ENCODE measurements at regions not wholly inside any gene's neighbourhood (a gene's known extent, or its start where the extent isn't known, plus 50 kb on each side); places are given as distances from the start of the nearest gene placed in this dataset.

- H3K79me2 ChIP-seq (ENCODE audit: insufficient read depth): no peaks in the 10 kb centered on the region
- H3K9ac ChIP-seq: no peak overlapping the region
- H3K4me3 ChIP-seq (ENCODE audit: low read depth in 2 of 2, low read length in 1 of 2): no peak overlapping the region
- H3K4me1 ChIP-seq (ENCODE audit: control insufficient read depth in 1 of 2, insufficient read depth in 2 of 2, low read depth in 1 of 2, low read length in 1 of 2): no peaks in the 10 kb centered on the region
- H3K27ac ChIP-seq (ENCODE audit: low read depth in 2 of 2, low read length in 1 of 2): no peak overlapping the region
- DNase-seq: no peak
- no peak overlapping the region for H2AFZ ChIP-seq (ENCODE audit: low read depth)
- no peaks in the 10 kb centered on the region for H3K36me3 ChIP-seq (replicated peaks in 1 of 2; ENCODE audit: control insufficient read depth in 1 of 2, insufficient read depth in 2 of 2, low read length in 1 of 2)
- H3K27me3 ChIP-seq (ENCODE audit: insufficient read depth): no peaks in the 10 kb centered on the region
- ChIA-PET CTCF (interaction anchor here (0.8 kb wide), 1 partner anchor 58 kb away, joined by 3 read pairs; no protein-coding TSS in a partner anchor), POLR2A (no interaction called here)
- no peaks in the 10 kb centered on the region for H4K20me1 ChIP-seq (ENCODE audit: insufficient read depth)
- TF ChIP-seq SIN3A (IDR thresholded peaks at IDR 0.05; ENCODE audit: borderline replicate concordance, low read depth, low read length) (no peak), MXI1 (IDR thresholded peaks at IDR 0.05; ENCODE audit: low read depth, low read length) (no peak), RXRA (IDR thresholded peaks at IDR 0.05; ENCODE audit: borderline replicate concordance, low read depth) (no peak), JUND (IDR thresholded peaks at IDR 0.05) (no peak), SMC3 (IDR thresholded peaks at IDR 0.05; ENCODE audit: low read depth, low read length) (no peak), PBX3 (IDR thresholded peaks at IDR 0.05) (no peak), TEAD4 (IDR thresholded peaks at IDR 0.05; ENCODE audit: borderline replicate concordance, insufficient read depth) (no peak), TCF12 (IDR thresholded peaks at IDR 0.05) (no peak), EP300 (IDR thresholded peaks at IDR 0.05; ENCODE audit: borderline replicate concordance in 1 of 2, low read depth in 1 of 2, low read length in 1 of 2) (no peak), RAD21 (IDR thresholded peaks at IDR 0.05; ENCODE audit: low read length) (no peak), FOXJ3 (CRISPR knock-in tag; IDR thresholded peaks at IDR 0.05) (no peak)
- TF ChIP-seq, protein P1, sequence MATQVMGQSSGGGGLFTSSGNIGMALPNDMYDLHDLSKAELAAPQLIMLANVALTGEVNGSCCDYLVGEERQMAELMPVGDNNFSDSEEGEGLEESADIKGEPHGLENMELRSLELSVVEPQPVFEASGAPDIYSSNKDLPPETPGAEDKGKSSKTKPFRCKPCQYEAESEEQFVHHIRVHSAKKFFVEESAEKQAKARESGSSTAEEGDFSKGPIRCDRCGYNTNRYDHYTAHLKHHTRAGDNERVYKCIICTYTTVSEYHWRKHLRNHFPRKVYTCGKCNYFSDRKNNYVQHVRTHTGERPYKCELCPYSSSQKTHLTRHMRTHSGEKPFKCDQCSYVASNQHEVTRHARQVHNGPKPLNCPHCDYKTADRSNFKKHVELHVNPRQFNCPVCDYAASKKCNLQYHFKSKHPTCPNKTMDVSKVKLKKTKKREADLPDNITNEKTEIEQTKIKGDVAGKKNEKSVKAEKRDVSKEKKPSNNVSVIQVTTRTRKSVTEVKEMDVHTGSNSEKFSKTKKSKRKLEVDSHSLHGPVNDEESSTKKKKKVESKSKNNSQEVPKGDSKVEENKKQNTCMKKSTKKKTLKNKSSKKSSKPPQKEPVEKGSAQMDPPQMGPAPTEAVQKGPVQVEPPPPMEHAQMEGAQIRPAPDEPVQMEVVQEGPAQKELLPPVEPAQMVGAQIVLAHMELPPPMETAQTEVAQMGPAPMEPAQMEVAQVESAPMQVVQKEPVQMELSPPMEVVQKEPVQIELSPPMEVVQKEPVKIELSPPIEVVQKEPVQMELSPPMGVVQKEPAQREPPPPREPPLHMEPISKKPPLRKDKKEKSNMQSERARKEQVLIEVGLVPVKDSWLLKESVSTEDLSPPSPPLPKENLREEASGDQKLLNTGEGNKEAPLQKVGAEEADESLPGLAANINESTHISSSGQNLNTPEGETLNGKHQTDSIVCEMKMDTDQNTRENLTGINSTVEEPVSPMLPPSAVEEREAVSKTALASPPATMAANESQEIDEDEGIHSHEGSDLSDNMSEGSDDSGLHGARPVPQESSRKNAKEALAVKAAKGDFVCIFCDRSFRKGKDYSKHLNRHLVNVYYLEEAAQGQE (IDR thresholded peaks at IDR 0.05; ENCODE audit: low read depth, low read length): no peak
- TF ChIP-seq, protein P2, sequence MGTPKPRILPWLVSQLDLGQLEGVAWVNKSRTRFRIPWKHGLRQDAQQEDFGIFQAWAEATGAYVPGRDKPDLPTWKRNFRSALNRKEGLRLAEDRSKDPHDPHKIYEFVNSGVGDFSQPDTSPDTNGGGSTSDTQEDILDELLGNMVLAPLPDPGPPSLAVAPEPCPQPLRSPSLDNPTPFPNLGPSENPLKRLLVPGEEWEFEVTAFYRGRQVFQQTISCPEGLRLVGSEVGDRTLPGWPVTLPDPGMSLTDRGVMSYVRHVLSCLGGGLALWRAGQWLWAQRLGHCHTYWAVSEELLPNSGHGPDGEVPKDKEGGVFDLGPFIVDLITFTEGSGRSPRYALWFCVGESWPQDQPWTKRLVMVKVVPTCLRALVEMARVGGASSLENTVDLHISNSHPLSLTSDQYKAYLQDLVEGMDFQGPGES (IDR thresholded peaks at IDR 0.05; ENCODE audit: low read depth, low read length): no peak
- TF ChIP-seq, protein P3, sequence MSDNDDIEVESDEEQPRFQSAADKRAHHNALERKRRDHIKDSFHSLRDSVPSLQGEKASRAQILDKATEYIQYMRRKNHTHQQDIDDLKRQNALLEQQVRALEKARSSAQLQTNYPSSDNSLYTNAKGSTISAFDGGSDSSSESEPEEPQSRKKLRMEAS (IDR thresholded peaks at IDR 0.05; ENCODE audit: low read depth): no peak
- 29% methylated on average over 5 of the region's 5 CpGs for WGBS (ENCODE audit: low lambda C conversion rate)
- H3F3A ChIP-seq (replicated peaks; ENCODE audit: insufficient read depth): no peaks in the 10 kb centered on the region
- H3K4me2 ChIP-seq: no peak overlapping the region
- H3K9me2 ChIP-seq: no peaks in the 10 kb centered on the region
- H3K9me3 ChIP-seq: no peaks in the 10 kb centered on the region
These were observed 450.3 kb upstream of the MAN1A1 start for GRCh38 chr6:119799596-119800509.
